GM12874 (cell line): ENCODE measurements at regions not wholly inside any gene's neighbourhood (a gene's known extent, or its start where the extent isn't known, plus 50 kb on each side); places are given as distances from the start of the nearest gene placed in this dataset.

Source experiments
- TF ChIP-seq, protein P1 (sequence below): IDR thresholded peaks from 2 replicates; pipeline ENCODE4 v1.5.1; 2011; ENCODE audit warnings: low read depth, mild to moderate bottlenecking, control low read depth, low read length, moderate library complexity; ENCODE audit not compliant: insufficient read depth

DNA sequence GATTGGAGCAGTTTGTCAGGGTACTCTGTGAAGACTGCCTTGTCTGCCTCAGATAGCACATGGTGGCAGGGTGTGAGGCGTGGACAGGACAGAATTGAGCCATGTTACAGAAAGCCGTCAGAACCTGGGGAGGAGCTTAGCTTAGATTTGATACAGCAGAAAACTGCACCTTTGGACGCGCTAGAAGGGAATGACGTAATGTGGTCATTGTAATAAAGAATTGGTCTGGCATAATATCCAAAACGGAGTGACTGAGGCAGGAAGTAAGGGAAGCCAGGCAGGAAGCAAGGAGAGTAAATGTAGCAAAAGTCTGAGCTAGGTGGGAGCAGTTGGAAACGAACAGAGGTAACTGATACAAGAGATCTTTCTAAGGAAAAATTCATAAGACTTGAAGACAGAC, 140.2 kb downstream of the CYB561 start:
- TF ChIP-seq, protein P1, sequence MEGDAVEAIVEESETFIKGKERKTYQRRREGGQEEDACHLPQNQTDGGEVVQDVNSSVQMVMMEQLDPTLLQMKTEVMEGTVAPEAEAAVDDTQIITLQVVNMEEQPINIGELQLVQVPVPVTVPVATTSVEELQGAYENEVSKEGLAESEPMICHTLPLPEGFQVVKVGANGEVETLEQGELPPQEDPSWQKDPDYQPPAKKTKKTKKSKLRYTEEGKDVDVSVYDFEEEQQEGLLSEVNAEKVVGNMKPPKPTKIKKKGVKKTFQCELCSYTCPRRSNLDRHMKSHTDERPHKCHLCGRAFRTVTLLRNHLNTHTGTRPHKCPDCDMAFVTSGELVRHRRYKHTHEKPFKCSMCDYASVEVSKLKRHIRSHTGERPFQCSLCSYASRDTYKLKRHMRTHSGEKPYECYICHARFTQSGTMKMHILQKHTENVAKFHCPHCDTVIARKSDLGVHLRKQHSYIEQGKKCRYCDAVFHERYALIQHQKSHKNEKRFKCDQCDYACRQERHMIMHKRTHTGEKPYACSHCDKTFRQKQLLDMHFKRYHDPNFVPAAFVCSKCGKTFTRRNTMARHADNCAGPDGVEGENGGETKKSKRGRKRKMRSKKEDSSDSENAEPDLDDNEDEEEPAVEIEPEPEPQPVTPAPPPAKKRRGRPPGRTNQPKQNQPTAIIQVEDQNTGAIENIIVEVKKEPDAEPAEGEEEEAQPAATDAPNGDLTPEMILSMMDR: no peak

DNA sequence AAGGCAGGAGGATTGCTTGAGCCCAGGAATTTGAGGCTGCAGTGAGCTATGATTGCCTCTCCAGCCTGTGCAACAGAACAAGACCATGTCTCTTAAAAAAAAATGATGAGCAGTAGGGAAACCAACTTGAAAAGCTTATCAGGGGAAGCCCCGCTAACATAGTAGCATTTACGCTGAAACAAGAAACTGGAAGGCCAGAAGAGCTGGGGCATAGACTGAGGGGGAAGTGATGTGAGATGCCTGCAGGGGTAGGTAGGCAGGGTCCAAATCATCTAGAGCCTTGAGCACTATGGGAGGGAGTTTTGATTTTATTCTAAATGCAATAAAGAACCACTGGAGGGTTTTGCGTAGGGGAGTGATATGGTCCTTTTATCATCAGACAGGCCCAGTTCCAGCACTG, 139.3 kb downstream of the CYB561 start:
- TF ChIP-seq, protein P1: no peak

GRCh38 chr17:63308272-63308671, 137.8 kb downstream of the CYB561 start:
- TF ChIP-seq, protein P1: no peak

- TF ChIP-seq, protein P1: no peak
Measured at GRCh38 chr17:63309021-63309420, 137.1 kb downstream of the CYB561 start.

GRCh38 chr17:63311416-63311937, 134.6 kb downstream of the CYB561 start:
- TF ChIP-seq, protein P1: no peak

DNA sequence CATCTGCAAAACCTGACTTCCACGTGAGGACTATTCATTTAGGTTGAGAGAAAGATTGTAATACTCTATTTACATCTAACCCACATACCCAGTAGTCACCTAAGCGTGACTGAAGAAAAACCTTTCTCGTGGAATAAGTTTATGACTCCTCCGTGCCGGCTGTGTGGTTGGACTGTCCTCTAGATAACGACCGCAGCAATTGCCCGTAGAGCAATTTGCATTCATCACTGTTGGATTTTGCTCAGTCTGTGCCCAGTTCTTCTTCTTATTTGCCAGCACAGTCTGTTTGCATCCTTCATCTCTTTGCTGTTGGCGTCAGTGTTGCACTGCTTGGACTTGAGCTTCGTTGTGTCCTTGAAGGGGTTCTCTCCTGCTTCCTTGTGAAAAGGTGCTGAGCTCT, 131.3 kb downstream of the CYB561 start:
- TF ChIP-seq, protein P1: no peak

DNA sequence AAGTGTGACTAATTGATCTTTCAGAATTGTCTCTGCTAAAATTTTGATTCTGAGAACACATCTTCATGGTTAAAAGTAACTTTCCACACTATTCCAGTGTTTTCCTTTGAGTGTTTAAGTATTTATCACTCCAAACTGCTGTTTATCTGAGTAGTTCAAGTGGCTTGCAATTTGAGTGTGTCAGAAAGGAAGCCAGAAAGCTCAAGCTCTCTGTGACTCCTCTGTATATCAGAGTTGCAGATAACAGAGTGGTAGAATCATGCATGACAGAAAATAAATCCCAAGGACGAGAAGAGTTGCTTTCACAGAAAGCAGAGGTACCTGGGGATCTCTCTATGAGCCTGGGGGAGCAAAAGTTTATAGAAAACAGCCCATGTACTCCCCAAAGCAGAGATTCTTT, 130.0 kb downstream of the CYB561 start:
- TF ChIP-seq, protein P1: no peak

GRCh38 chr17:63317166-63317840, 128.8 kb downstream of the CYB561 start:
- TF ChIP-seq, protein P1: no peak
